ENCODE measurements at regions not wholly inside any gene's neighbourhood (a gene's known extent, or its start where the extent isn't known, plus 50 kb on each side); places are given as distances from the start of the nearest gene placed in this dataset.

- TF ChIP-seq GATA2 (IDR thresholded peaks at IDR 0.05; ENCODE audit: low read depth, low read length) (no peak), GATA3 (IDR thresholded peaks at IDR 0.05; ENCODE audit: low read depth, low read length) (no peak)
These were observed 118.1 kb upstream of the ERCC6L2 start for GRCh38 chr9:95757439-95757838.

Measured in SH-SY5Y (cell line).